Umbilical cord (tissue), 1 donor: ENCODE measurements at regions not wholly inside any gene's neighbourhood (a gene's known extent, or its start where the extent isn't known, plus 50 kb on each side); places are given as distances from the start of the nearest gene placed in this dataset.

ENCODE experiments used
- DNase-seq: peaks from one replicate; pipeline ENCODE4 v3.0.0-alpha.2; 2015; ENCODE audit warnings: low spot score

GRCh38 chr5:32504329-32504988, 59.9 kb upstream of the ZFR start:
- DNase-seq: peak; percentile 22

GRCh38 chr5:32503261-32503660, 58.7 kb upstream of the ZFR start:
- peak; percentile 95 for DNase-seq

GRCh38 chr5:32501071-32502002, 56.8 kb upstream of the ZFR start:
- peak; percentile 93 for DNase-seq

GRCh38 chr5:32500181-32500580, 55.6 kb upstream of the ZFR start:
- DNase-seq: no peak

GRCh38 chr5:32499261-32499660, 54.7 kb upstream of the ZFR start:
- no peak for DNase-seq

GRCh38 chr5:32498484-32498883, 53.9 kb upstream of the ZFR start:
- no peak for DNase-seq

GRCh38 chr5:32496104-32496503, 51.6 kb upstream of the ZFR start:
- peak; percentile 96 for DNase-seq

GRCh38 chr5:32494827-32495226, 50.3 kb upstream of the ZFR start:
- DNase-seq: no peak
